MCF 10A (cell line): ENCODE measurements at regions not wholly inside any gene's neighbourhood (a gene's known extent, or its start where the extent isn't known, plus 50 kb on each side); places are given as distances from the start of the nearest gene placed in this dataset.
A peak's percentile ranks its signal among the peaks of the same experiment; 100 is the strongest.

Experiments used
- BruUV-seq: library from RNA; stranded (reverse); fragments of 400-500 nt; replicated peaks from 2 replicates; lab custom pipeline; 2021; lab: Mats Ljungman, UMichigan
- CTCF ChIA-PET: fragments of 300-600 bp; sonication (Branson Sonifier 250); formaldehyde crosslinking; extraction: SDS; loops from one replicate; lab custom pipeline; 2021; ENCODE audit warnings: antibody characterized with exemption, inconsistent platforms; lab: Yijun Ruan, JAX
- POLR2A ChIA-PET: fragments of 300-600, 350-650 bp; sonication (Branson Sonifier 250); formaldehyde crosslinking; extraction: SDS; loops from one replicate; lab custom pipeline; 2020; ENCODE audit warnings: antibody characterized with exemption, inconsistent platforms; lab: Yijun Ruan, JAX
- DNase-seq: peaks from one replicate; pipeline ENCODE4 v3.0.0-alpha.2; 2018; ENCODE audit not compliant: unreplicated experiment
- H3K27ac Mint-ChIP-seq: one replicate; pipeline ENCODE4 v1.8.0; 2022; ENCODE audit warnings: mild to moderate bottlenecking, low read depth, mixed read lengths; ENCODE audit not compliant: unreplicated experiment
- H3K27me3 Mint-ChIP-seq: one replicate; pipeline ENCODE4 v1.8.0; 2022; ENCODE audit warnings: mixed read lengths; ENCODE audit not compliant: insufficient read depth, unreplicated experiment
- H3K36me3 Mint-ChIP-seq: one replicate; pipeline ENCODE4 v1.8.0; 2022; ENCODE audit warnings: mild to moderate bottlenecking, moderate library complexity, mixed read lengths; ENCODE audit not compliant: insufficient read depth, unreplicated experiment
- H3K4me1 Mint-ChIP-seq: one replicate; pipeline ENCODE4 v1.8.0; 2022; ENCODE audit warnings: mixed read lengths; ENCODE audit not compliant: insufficient read depth, unreplicated experiment
- H3K4me3 Mint-ChIP-seq: one replicate; pipeline ENCODE4 v1.8.0; 2022; ENCODE audit warnings: mild to moderate bottlenecking, moderate library complexity, mixed read lengths; ENCODE audit not compliant: unreplicated experiment
- H3K9me3 Mint-ChIP-seq: one replicate; pipeline ENCODE4 v1.8.0; 2022; ENCODE audit warnings: mixed read lengths; ENCODE audit not compliant: unreplicated experiment
- CTCF ChIP-seq: fragments of 200-600 bp; IDR thresholded peaks from one replicate; pipeline ENCODE4 v1.8.0; 2022; ENCODE audit warnings: antibody characterized with exemption, mild to moderate bottlenecking; ENCODE audit not compliant: unreplicated experiment
- intact Hi-C: fragments of 100-400 bp; cut with micrococcal nuclease; formaldehyde crosslinking; loops from 2 replicates; pipeline ENCODE4 v1.14.1; 2022

DNA sequence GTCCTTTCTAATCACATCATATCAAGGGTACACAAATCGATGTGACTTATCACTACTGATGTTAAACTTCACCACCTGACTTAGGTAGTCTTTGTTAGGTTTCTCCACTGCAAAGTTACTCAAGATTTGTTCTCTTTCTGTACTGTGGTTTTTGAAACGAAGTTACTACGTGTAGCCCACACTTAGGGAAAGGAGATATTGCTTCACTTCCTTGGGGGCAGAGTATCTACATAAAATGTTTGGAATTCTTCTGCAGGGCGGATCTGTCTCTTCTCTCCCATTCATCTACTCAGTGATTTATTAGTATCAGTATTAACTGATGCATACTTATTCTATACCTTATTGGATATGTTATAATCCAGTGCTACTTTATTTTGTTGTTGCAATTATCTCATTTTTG is 403.6 kb upstream of the MON1B start:
- peaks cover 37% of the 10 kb centered on the region for H3K4me1 Mint-ChIP-seq
- H3K27me3 Mint-ChIP-seq: no peaks in the 10 kb centered on the region
- intact Hi-C loops: no loop called here
- H3K36me3 Mint-ChIP-seq: no peaks in the 10 kb centered on the region
- no TSS peak for BruUV-seq
- ChIA-PET POLR2A (no interaction called here), CTCF (no interaction called here)
- no peak for TF ChIP-seq CTCF
- H3K4me3 Mint-ChIP-seq: no peak overlapping the region
- H3K27ac Mint-ChIP-seq: peak overlapping the region; percentile 90
- H3K9me3 Mint-ChIP-seq: peaks cover 6% of the 10 kb centered on the region
- DNase-seq: peak; percentile 77

- ChIA-PET POLR2A (interaction anchor here (0.6 to 1.6 kb wide), 2 partner anchors 9 to 287 kb away, joined by 3 read pairs; no protein-coding TSS in a partner anchor), CTCF (no interaction called here)
- H3K4me3 Mint-ChIP-seq: no peak overlapping the region
- intact Hi-C loops: no loop called here
- H3K27me3 Mint-ChIP-seq: no peaks in the 10 kb centered on the region
- H3K36me3 Mint-ChIP-seq: no peaks in the 10 kb centered on the region
- peaks cover 13% of the 10 kb centered on the region for H3K4me1 Mint-ChIP-seq
- no peak for DNase-seq
- BruUV-seq: no TSS peak
- H3K27ac Mint-ChIP-seq: no peak overlapping the region
- peaks cover 6% of the 10 kb centered on the region for H3K9me3 Mint-ChIP-seq
- no peak for TF ChIP-seq CTCF
These were observed 399.8 kb upstream of the MON1B start for GRCh38 chr16:76791151-76791550.

GRCh38 chr16:76796416-76796815 is 394.6 kb upstream of the MON1B start:
- no peak for DNase-seq

DNA sequence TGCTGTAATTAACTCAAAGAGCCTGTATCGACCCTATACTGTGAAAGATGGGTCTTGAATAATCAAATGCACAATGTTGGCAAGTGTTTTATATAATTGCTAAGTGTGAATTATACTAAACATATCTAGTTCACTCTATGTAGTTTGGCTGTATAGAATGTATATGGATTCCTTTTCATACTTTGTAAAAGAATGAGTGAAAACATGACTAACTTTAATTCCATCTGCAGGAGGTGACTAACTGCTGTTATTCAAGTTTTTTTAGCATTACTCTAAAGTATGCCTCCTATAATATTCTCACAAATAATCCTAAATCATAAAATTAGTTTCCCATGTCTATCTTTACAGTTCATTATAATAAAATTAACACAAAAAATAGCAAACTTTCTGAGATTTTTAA is 394.0 kb upstream of the MON1B start:
- no TSS peak for BruUV-seq
- TF ChIP-seq CTCF: no peak
- Mint-ChIP-seq H3K36me3 (no peaks in the 10 kb centered on the region), H3K4me1 (peaks cover 10% of the 10 kb centered on the region), H3K27me3 (no peaks in the 10 kb centered on the region), H3K4me3 (no peak overlapping the region), H3K9me3 (no peaks in the 10 kb centered on the region), H3K27ac (no peak overlapping the region)
- intact Hi-C loops: no loop called here
- POLR2A ChIA-PET: interaction anchor here (1.5 kb wide), 1 partner anchor 15 kb away, joined by 5 read pairs; no protein-coding TSS in a partner anchor
- CTCF ChIA-PET: interaction anchor here (0.7 to 1.4 kb wide), 4 partner anchors 12 to 374 kb away, joined by 3 to 5 read pairs (median 4); no protein-coding TSS in a partner anchor
- no peak for DNase-seq

More at GRCh38 chr16:76796416-76796815, 394.6 kb upstream of the MON1B start:
- no peaks in the 10 kb centered on the region for H3K27me3 Mint-ChIP-seq
- intact Hi-C loops: no loop called here
- ChIA-PET POLR2A (interaction anchor here (1.5 kb wide), 1 partner anchor 15 kb away, joined by 5 read pairs; no protein-coding TSS in a partner anchor), CTCF (interaction anchor here (0.9 to 1.4 kb wide), 3 partner anchors 12 to 375 kb away, joined by 3 to 5 read pairs (median 4); no protein-coding TSS in a partner anchor)
- no peaks in the 10 kb centered on the region for H3K36me3 Mint-ChIP-seq
- no TSS peak for BruUV-seq
- H3K27ac Mint-ChIP-seq: no peak overlapping the region
- no peaks in the 10 kb centered on the region for H3K9me3 Mint-ChIP-seq
- no peak overlapping the region for H3K4me3 Mint-ChIP-seq
- TF ChIP-seq CTCF: no peak
- peaks cover 10% of the 10 kb centered on the region for H3K4me1 Mint-ChIP-seq
